Keratinocyte (primary cell): ENCODE measurements at regions not wholly inside any gene's neighbourhood (a gene's known extent, or its start where the extent isn't known, plus 50 kb on each side); places are given as distances from the start of the nearest gene placed in this dataset.

Experiments used
- DNase-seq: peaks from one replicate; pipeline ENCODE4 v3.0.0-alpha.2; 2011; ENCODE audit warnings: low read depth, missing footprints, low spot score
- FAIRE-seq: peaks from 2 replicates; lab custom pipeline; 2011; peaks lifted over from hg19 to GRCh38; lab: Jason Lieb, UNC
- H2AFZ ChIP-seq: 2 replicates; pipeline ENCODE4 v1.6.0; 2012; ENCODE audit warnings: low read length, control low read depth, inconsistent platforms; ENCODE audit not compliant: control insufficient read depth
- H3K27ac ChIP-seq: 2 replicates; pipeline ENCODE4 v1.5.1; 2011; ENCODE audit warnings: low read length; ENCODE audit not compliant: control insufficient read depth, insufficient read depth
- H3K27me3 ChIP-seq: 3 replicates; pipeline ENCODE4 v1.6.0; 2011; ENCODE audit warnings: low read length; ENCODE audit not compliant: control insufficient read depth, insufficient read depth; ENCODE audit errors: extremely low read depth
- H3K36me3 ChIP-seq, 2 experiments: 2 replicates in 1 of 2; 3 replicates in 1 of 2; pipeline ENCODE4 v1.5.1; 2011; ENCODE audit warnings: low read length in 2 of 2, mild to moderate bottlenecking in 1 of 2; ENCODE audit not compliant: control insufficient read depth in 2 of 2, insufficient read depth in 2 of 2; ENCODE audit errors: extremely low read depth in 1 of 2
- H3K4me1 ChIP-seq: 3 replicates; pipeline ENCODE4 v1.5.1; 2011; ENCODE audit warnings: low read length; ENCODE audit not compliant: control insufficient read depth, insufficient read depth; ENCODE audit errors: extremely low read depth
- H3K4me2 ChIP-seq: 3 replicates; pipeline ENCODE4 v1.6.0; 2011; ENCODE audit warnings: low read depth, low read length; ENCODE audit not compliant: control insufficient read depth, insufficient read depth; ENCODE audit errors: extremely low read depth
- H3K4me3 ChIP-seq, 3 experiments: fragments of 200-600 bp in 1 of 3; sonication (generic) in 1 of 3; 2 replicates in 2 of 3; 3 replicates in 1 of 3; pipeline ENCODE4 v1.5.1; 2011 to 2016; ENCODE audit warnings: low read length in 3 of 3, mild to moderate bottlenecking in 3 of 3, control low read depth in 2 of 3, inconsistent platforms in 1 of 3, low read depth in 1 of 3, mixed read lengths in 1 of 3, mixed run types in 1 of 3, moderate library complexity in 1 of 3; ENCODE audit not compliant: control insufficient read depth in 2 of 3, insufficient read depth in 2 of 3; ENCODE audit errors: extremely low read depth in 1 of 3
- H3K79me2 ChIP-seq: 2 replicates; pipeline ENCODE4 v1.6.0; 2012; ENCODE audit warnings: low read length; ENCODE audit not compliant: control insufficient read depth, insufficient read depth
- H3K9ac ChIP-seq: 3 replicates; pipeline ENCODE4 v1.6.0; 2011; ENCODE audit warnings: low read length; ENCODE audit not compliant: control insufficient read depth, insufficient read depth; ENCODE audit errors: extremely low read depth
- H3K9me1 ChIP-seq: 3 replicates; pipeline ENCODE4 v1.6.0; 2011; ENCODE audit warnings: low read length; ENCODE audit not compliant: control insufficient read depth, insufficient read depth; ENCODE audit errors: extremely low read depth
- H3K9me3 ChIP-seq: 2 replicates; pipeline ENCODE4 v1.5.1; 2012; ENCODE audit warnings: low read depth, low read length; ENCODE audit not compliant: control insufficient read depth
- H4K20me1 ChIP-seq: 3 replicates; pipeline ENCODE4 v1.6.0; 2011; ENCODE audit warnings: low read length; ENCODE audit not compliant: control insufficient read depth, insufficient read depth; ENCODE audit errors: extremely low read depth
- EZH2 ChIP-seq: IDR thresholded peaks from one replicate; pipeline ENCODE4 v1.6.1; 2012; ENCODE audit warnings: inconsistent platforms, mild to moderate bottlenecking, low read length, moderate library complexity
- dilution Hi-C: fragments of 300-500 bp; cut with MboI; formaldehyde crosslinking; loops from one replicate; pipeline ENCODE4 v1.7.0; 2020; ENCODE audit warnings: low sequenced_read_pairs; ENCODE audit not compliant: extremely low pct_ligation_motif_present
- TF ChIP-seq, protein P1 (sequence below), 3 experiments: IDR thresholded peaks in 1 of 3; conservative IDR thresholded peaks in 1 of 3; optimal IDR thresholded peaks in 1 of 3; 2 replicates in 2 of 3; 3 replicates in 1 of 3; pipeline versions ENCODE3 to v1.5.1; 2011; ENCODE audit warnings: low read length in 3 of 3, mild to moderate bottlenecking in 3 of 3, moderate library complexity in 2 of 3, control low read depth in 1 of 3, inconsistent platforms in 1 of 3; ENCODE audit not compliant: insufficient read depth in 2 of 3; ENCODE audit errors: extremely low read depth in 1 of 3

GRCh38 chr1:4510276-4510691 lies 144.1 kb upstream of the AJAP1 start:
- no peaks in the 10 kb centered on the region for H3K79me2 ChIP-seq
- H3K4me3 ChIP-seq = no peak overlapping the region
- dilution Hi-C loops = no loop called here
- H2AFZ ChIP-seq = no peak overlapping the region
- no peak overlapping the region for H3K9ac ChIP-seq
- no peak overlapping the region for H3K4me2 ChIP-seq
- DNase-seq = no peak
- H3K9me1 ChIP-seq = no peaks in the 10 kb centered on the region
- H3K9me3 ChIP-seq = peaks cover 2% of the 10 kb centered on the region
- H4K20me1 ChIP-seq = no peaks in the 10 kb centered on the region
- TF ChIP-seq, protein P1, sequence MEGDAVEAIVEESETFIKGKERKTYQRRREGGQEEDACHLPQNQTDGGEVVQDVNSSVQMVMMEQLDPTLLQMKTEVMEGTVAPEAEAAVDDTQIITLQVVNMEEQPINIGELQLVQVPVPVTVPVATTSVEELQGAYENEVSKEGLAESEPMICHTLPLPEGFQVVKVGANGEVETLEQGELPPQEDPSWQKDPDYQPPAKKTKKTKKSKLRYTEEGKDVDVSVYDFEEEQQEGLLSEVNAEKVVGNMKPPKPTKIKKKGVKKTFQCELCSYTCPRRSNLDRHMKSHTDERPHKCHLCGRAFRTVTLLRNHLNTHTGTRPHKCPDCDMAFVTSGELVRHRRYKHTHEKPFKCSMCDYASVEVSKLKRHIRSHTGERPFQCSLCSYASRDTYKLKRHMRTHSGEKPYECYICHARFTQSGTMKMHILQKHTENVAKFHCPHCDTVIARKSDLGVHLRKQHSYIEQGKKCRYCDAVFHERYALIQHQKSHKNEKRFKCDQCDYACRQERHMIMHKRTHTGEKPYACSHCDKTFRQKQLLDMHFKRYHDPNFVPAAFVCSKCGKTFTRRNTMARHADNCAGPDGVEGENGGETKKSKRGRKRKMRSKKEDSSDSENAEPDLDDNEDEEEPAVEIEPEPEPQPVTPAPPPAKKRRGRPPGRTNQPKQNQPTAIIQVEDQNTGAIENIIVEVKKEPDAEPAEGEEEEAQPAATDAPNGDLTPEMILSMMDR (optimal IDR thresholded peaks at IDR 0.05 in 1 of 3, IDR thresholded peaks at IDR 0.05 in 1 of 3, conservative IDR thresholded peaks at IDR 0.05 in 1 of 3; ENCODE audit: extremely low read depth in 1 of 3, insufficient read depth in 2 of 3, low read length in 3 of 3) = no peak
- TF ChIP-seq EZH2 = no peak
- H3K27me3 ChIP-seq = no peaks in the 10 kb centered on the region
- H3K27ac ChIP-seq = no peak overlapping the region
- no peaks in the 10 kb centered on the region for H3K4me1 ChIP-seq
- no peak for FAIRE-seq
- H3K36me3 ChIP-seq = no peaks in the 10 kb centered on the region

GRCh38 chr1:4511374-4511773 lies 143.0 kb upstream of the AJAP1 start:
- no peak overlapping the region for H3K9ac ChIP-seq
- TF ChIP-seq, protein P1 (optimal IDR thresholded peaks at IDR 0.05 in 1 of 3, IDR thresholded peaks at IDR 0.05 in 1 of 3, conservative IDR thresholded peaks at IDR 0.05 in 1 of 3; ENCODE audit: extremely low read depth in 1 of 3, insufficient read depth in 2 of 3, low read length in 3 of 3) = no peak
- no peak for TF ChIP-seq EZH2
- no peak overlapping the region for H3K4me3 ChIP-seq
- H4K20me1 ChIP-seq = no peaks in the 10 kb centered on the region
- H3K4me2 ChIP-seq = no peak overlapping the region
- H2AFZ ChIP-seq = no peak overlapping the region
- H3K79me2 ChIP-seq = no peaks in the 10 kb centered on the region
- no peaks in the 10 kb centered on the region for H3K36me3 ChIP-seq
- H3K9me1 ChIP-seq = no peaks in the 10 kb centered on the region
- FAIRE-seq (no peak), DNase-seq (no peak)
- H3K9me3 ChIP-seq = peaks cover 2% of the 10 kb centered on the region
- dilution Hi-C loops = no loop called here
- no peaks in the 10 kb centered on the region for H3K27me3 ChIP-seq
- no peak overlapping the region for H3K27ac ChIP-seq
- H3K4me1 ChIP-seq = no peaks in the 10 kb centered on the region
